ACC112 (cell line): ENCODE measurements at regions not wholly inside any gene's neighbourhood (a gene's known extent, or its start where the extent isn't known, plus 50 kb on each side); places are given as distances from the start of the nearest gene placed in this dataset.

Experiments
- H2AFZ ChIP-seq: fragments of 200-600 bp; sonication (generic); one replicate; pipeline ENCODE4 v1.6.0; 2017; ENCODE audit warnings: antibody characterized with exemption, low read length; ENCODE audit not compliant: unreplicated experiment
- H3K27ac ChIP-seq: fragments of 200-600 bp; sonication (generic); 2 replicates; pipeline ENCODE4 v1.5.1; 2014; ENCODE audit warnings: low read depth, mild to moderate bottlenecking, antibody characterized with exemption, low read length, moderate library complexity
- H3K27me3 ChIP-seq: fragments of 200-600 bp; sonication (generic); 2 replicates; pipeline ENCODE4 v1.6.1; 2014; ENCODE audit warnings: mild to moderate bottlenecking, antibody characterized with exemption, low read length, moderate library complexity, mixed read lengths; ENCODE audit not compliant: insufficient read depth
- H3K36me3 ChIP-seq: fragments of 200-600 bp; sonication (generic); 2 replicates; pipeline ENCODE4 v1.6.1; 2016; ENCODE audit warnings: mild to moderate bottlenecking, antibody characterized with exemption, low read length, moderate library complexity, mixed read lengths; ENCODE audit not compliant: insufficient read depth
- H3K4me1 ChIP-seq: fragments of 200-600 bp; sonication (generic); one replicate; pipeline ENCODE4 v1.6.1; 2016; ENCODE audit warnings: low read length, mixed read lengths; ENCODE audit not compliant: insufficient read depth, unreplicated experiment, control insufficient read depth
- H3K4me3 ChIP-seq: fragments of 200-600 bp; sonication (generic); 2 replicates; pipeline ENCODE4 v1.5.1; 2014; ENCODE audit warnings: mild to moderate bottlenecking, low read depth, low read length
- H3K79me2 ChIP-seq: fragments of 200-600 bp; sonication (generic); one replicate; pipeline ENCODE4 v1.6.0; 2016; ENCODE audit warnings: low read length; ENCODE audit not compliant: control insufficient read depth, unreplicated experiment, insufficient read depth

- no peaks in the 10 kb centered on the region for H3K36me3 ChIP-seq
- H3K79me2 ChIP-seq, result no peaks in the 10 kb centered on the region
- H3K27me3 ChIP-seq, result no peaks in the 10 kb centered on the region
- H3K4me1 ChIP-seq, result no peaks in the 10 kb centered on the region
- H3K4me3 ChIP-seq, result no peak overlapping the region
- no peak overlapping the region for H2AFZ ChIP-seq
- no peak overlapping the region for H3K27ac ChIP-seq
Measured at GRCh38 chr13:103199380-103200088, 133.3 kb upstream of the SLC10A2 start.

- H3K4me3 ChIP-seq, result no peak overlapping the region
- no peak overlapping the region for H3K27ac ChIP-seq
- no peaks in the 10 kb centered on the region for H3K4me1 ChIP-seq
- no peak overlapping the region for H2AFZ ChIP-seq
- no peaks in the 10 kb centered on the region for H3K79me2 ChIP-seq
- H3K27me3 ChIP-seq, result no peaks in the 10 kb centered on the region
- no peaks in the 10 kb centered on the region for H3K36me3 ChIP-seq
Measured at GRCh38 chr13:103196356-103196755, 130.1 kb upstream of the SLC10A2 start.

GRCh38 chr13:103195762-103196161 lies 129.5 kb upstream of the SLC10A2 start:
- H2AFZ ChIP-seq, result peak overlapping the region; percentile 14
- no peaks in the 10 kb centered on the region for H3K79me2 ChIP-seq
- no peaks in the 10 kb centered on the region for H3K4me1 ChIP-seq
- H3K36me3 ChIP-seq, result no peaks in the 10 kb centered on the region
- H3K4me3 ChIP-seq, result no peak overlapping the region
- H3K27me3 ChIP-seq, result no peaks in the 10 kb centered on the region
- no peak overlapping the region for H3K27ac ChIP-seq

- H3K4me1 ChIP-seq, result no peaks in the 10 kb centered on the region
- H3K79me2 ChIP-seq, result no peaks in the 10 kb centered on the region
- no peak overlapping the region for H2AFZ ChIP-seq
- H3K36me3 ChIP-seq, result no peaks in the 10 kb centered on the region
- no peak overlapping the region for H3K4me3 ChIP-seq
- no peak overlapping the region for H3K27ac ChIP-seq
- H3K27me3 ChIP-seq, result no peaks in the 10 kb centered on the region
Measured at GRCh38 chr13:103194871-103195270, 128.7 kb upstream of the SLC10A2 start.

GRCh38 chr13:103192511-103193135 lies 126.4 kb upstream of the SLC10A2 start:
- Histone ChIP-seq H3K4me1 (no peaks in the 10 kb centered on the region), H3K36me3 (no peaks in the 10 kb centered on the region), H3K79me2 (no peaks in the 10 kb centered on the region), H3K27ac (no peak overlapping the region), H2AFZ (no peak overlapping the region), H3K27me3 (no peaks in the 10 kb centered on the region), H3K4me3 (no peak overlapping the region)

GRCh38 chr13:103190841-103191240 lies 124.6 kb upstream of the SLC10A2 start:
- Histone ChIP-seq H3K4me3 (no peak overlapping the region), H3K4me1 (no peaks in the 10 kb centered on the region), H2AFZ (no peak overlapping the region), H3K27me3 (no peaks in the 10 kb centered on the region), H3K36me3 (no peaks in the 10 kb centered on the region), H3K79me2 (no peaks in the 10 kb centered on the region), H3K27ac (no peak overlapping the region)

- H3K27ac ChIP-seq, result no peak overlapping the region
- no peak overlapping the region for H3K4me3 ChIP-seq
- no peaks in the 10 kb centered on the region for H3K4me1 ChIP-seq
- H3K79me2 ChIP-seq, result no peaks in the 10 kb centered on the region
- H2AFZ ChIP-seq, result no peak overlapping the region
- no peaks in the 10 kb centered on the region for H3K27me3 ChIP-seq
- H3K36me3 ChIP-seq, result no peaks in the 10 kb centered on the region
Measured at GRCh38 chr13:103188713-103189326, 122.6 kb upstream of the SLC10A2 start.

- H3K27ac ChIP-seq, result no peak overlapping the region
- no peak overlapping the region for H3K4me3 ChIP-seq
- H3K36me3 ChIP-seq, result no peaks in the 10 kb centered on the region
- no peaks in the 10 kb centered on the region for H3K4me1 ChIP-seq
- H3K79me2 ChIP-seq, result no peaks in the 10 kb centered on the region
- no peak overlapping the region for H2AFZ ChIP-seq
- no peaks in the 10 kb centered on the region for H3K27me3 ChIP-seq
Measured at GRCh38 chr13:103187721-103188156, 121.5 kb upstream of the SLC10A2 start.

- Histone ChIP-seq H3K27ac (no peak overlapping the region), H3K36me3 (no peaks in the 10 kb centered on the region), H3K79me2 (no peaks in the 10 kb centered on the region), H2AFZ (no peak overlapping the region), H3K4me1 (no peaks in the 10 kb centered on the region), H3K4me3 (no peak overlapping the region), H3K27me3 (no peaks in the 10 kb centered on the region)
Measured at GRCh38 chr13:103184413-103184812, 118.2 kb upstream of the SLC10A2 start.

GRCh38 chr13:103178986-103179943 lies 113.0 kb upstream of the SLC10A2 start:
- H3K27me3 ChIP-seq, result no peaks in the 10 kb centered on the region
- H3K4me3 ChIP-seq, result no peak overlapping the region
- no peaks in the 10 kb centered on the region for H3K36me3 ChIP-seq
- no peak overlapping the region for H3K27ac ChIP-seq
- no peak overlapping the region for H2AFZ ChIP-seq
- no peaks in the 10 kb centered on the region for H3K4me1 ChIP-seq
- no peaks in the 10 kb centered on the region for H3K79me2 ChIP-seq
